ENCODE measurements at regions not wholly inside any gene's neighbourhood (a gene's known extent, or its start where the extent isn't known, plus 50 kb on each side); places are given as distances from the start of the nearest gene placed in this dataset.

- TF ChIP-seq CTCF (IDR thresholded peaks at IDR 0.05) (no peak), POLR2A (IDR thresholded peaks at IDR 0.05) (no peak), POLR2AphosphoS5 (IDR thresholded peaks at IDR 0.05) (no peak), EP300 (IDR thresholded peaks at IDR 0.05) (no peak)
Measured at GRCh38 chr13:24038841-24039330, 121.6 kb upstream of the SPATA13 start.

Measured in upper lobe of left lung (tissue), 4 donors.